Ascending aorta (tissue), 2 donors: ENCODE measurements at regions not wholly inside any gene's neighbourhood (a gene's known extent, or its start where the extent isn't known, plus 50 kb on each side); places are given as distances from the start of the nearest gene placed in this dataset.

Experiments
- DNase-seq, 2 donors: peaks; one replicate each; pipeline ENCODE4 v3.0.0-alpha.2; 2019; ENCODE audit warnings: low spot score in 2 of 2
- H3K27ac ChIP-seq, 2 donors: fragments of 200-600 bp; sonication (generic); one replicate each; pipeline ENCODE4 v1.5.1; 2016 to 2017; ENCODE audit warnings: mild to moderate bottlenecking in 1 of 2
- H3K27me3 ChIP-seq: fragments of 200-600 bp; sonication (generic); one replicate; pipeline ENCODE4 v1.5.1; 2017
- H3K36me3 ChIP-seq, 2 donors: fragments of 200-600 bp; sonication (generic); one replicate each; pipeline ENCODE4 v1.5.1; 2016
- H3K4me1 ChIP-seq, 2 donors: fragments of 200-600 bp; sonication (generic); one replicate each; pipeline ENCODE4 v1.5.1; 2016 to 2017; ENCODE audit warnings: mild to moderate bottlenecking in 1 of 2
- H3K4me3 ChIP-seq, 2 donors: fragments of 200-600 bp; sonication (generic); one replicate each; pipeline ENCODE4 v1.5.1; 2016 to 2017; ENCODE audit warnings: mild to moderate bottlenecking in 1 of 2
- H3K9me3 ChIP-seq, 2 donors: fragments of 200-600 bp; sonication (generic); one replicate each; pipeline ENCODE4 v1.5.1; 2016
- intact Hi-C: fragments of 100-400 bp; cut with DNase I; formaldehyde crosslinking; loops from one replicate; pipeline ENCODE4 v1.15.1; 2023
- TF ChIP-seq, protein P1 (sequence below), 3 experiments: fragments of 200-600 bp in 2 of 3; fragments of 450-650 bp in 1 of 3; sonication (generic) in 2 of 3; IDR thresholded peaks; one replicate each; pipeline ENCODE4 v1.5.1; 2016 to 2019; ENCODE audit warnings: antibody characterized with exemption in 3 of 3, mild to moderate bottlenecking in 1 of 3, moderate library complexity in 1 of 3

DNA sequence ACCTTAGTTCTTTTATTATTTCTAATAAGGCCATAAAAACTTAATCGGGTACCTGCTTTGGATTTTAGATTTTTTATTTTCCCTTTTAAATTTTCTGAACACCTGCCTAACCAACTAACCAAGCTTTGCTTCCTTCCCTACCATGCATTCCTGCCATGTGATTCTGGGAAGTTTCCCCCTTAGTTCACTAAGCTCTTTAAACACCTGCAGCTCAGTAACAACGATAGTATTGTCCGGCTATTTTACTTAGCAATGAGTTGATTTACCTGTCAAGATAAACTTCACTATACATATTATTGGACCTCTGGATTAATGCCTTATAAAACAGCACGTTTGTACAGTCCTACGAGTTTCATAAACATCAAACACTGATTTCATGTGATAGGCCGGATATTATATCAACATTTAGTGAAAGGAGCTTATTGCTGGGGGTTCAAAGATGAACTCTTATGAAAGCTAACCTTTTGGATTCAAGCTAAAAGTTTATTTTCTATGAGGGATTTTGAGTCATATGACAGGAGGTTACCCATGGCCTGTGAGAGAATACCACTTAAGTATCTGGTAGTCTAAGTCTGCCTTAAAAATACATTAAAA, 81.0 kb upstream of the STARD13 start:
- TF ChIP-seq, protein P1, sequence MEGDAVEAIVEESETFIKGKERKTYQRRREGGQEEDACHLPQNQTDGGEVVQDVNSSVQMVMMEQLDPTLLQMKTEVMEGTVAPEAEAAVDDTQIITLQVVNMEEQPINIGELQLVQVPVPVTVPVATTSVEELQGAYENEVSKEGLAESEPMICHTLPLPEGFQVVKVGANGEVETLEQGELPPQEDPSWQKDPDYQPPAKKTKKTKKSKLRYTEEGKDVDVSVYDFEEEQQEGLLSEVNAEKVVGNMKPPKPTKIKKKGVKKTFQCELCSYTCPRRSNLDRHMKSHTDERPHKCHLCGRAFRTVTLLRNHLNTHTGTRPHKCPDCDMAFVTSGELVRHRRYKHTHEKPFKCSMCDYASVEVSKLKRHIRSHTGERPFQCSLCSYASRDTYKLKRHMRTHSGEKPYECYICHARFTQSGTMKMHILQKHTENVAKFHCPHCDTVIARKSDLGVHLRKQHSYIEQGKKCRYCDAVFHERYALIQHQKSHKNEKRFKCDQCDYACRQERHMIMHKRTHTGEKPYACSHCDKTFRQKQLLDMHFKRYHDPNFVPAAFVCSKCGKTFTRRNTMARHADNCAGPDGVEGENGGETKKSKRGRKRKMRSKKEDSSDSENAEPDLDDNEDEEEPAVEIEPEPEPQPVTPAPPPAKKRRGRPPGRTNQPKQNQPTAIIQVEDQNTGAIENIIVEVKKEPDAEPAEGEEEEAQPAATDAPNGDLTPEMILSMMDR (IDR thresholded peaks at IDR 0.05), result no peak
- Histone ChIP-seq H3K36me3 (no peaks in the 10 kb centered on the region), H3K27me3 (no peaks in the 10 kb centered on the region), H3K4me1 (no peaks in the 10 kb centered on the region), H3K4me3 (no peak overlapping the region), H3K27ac (no peak overlapping the region), H3K9me3 (no peaks in the 10 kb centered on the region)
- intact Hi-C loops, result no loop called here
- DNase-seq, result no peak

DNA sequence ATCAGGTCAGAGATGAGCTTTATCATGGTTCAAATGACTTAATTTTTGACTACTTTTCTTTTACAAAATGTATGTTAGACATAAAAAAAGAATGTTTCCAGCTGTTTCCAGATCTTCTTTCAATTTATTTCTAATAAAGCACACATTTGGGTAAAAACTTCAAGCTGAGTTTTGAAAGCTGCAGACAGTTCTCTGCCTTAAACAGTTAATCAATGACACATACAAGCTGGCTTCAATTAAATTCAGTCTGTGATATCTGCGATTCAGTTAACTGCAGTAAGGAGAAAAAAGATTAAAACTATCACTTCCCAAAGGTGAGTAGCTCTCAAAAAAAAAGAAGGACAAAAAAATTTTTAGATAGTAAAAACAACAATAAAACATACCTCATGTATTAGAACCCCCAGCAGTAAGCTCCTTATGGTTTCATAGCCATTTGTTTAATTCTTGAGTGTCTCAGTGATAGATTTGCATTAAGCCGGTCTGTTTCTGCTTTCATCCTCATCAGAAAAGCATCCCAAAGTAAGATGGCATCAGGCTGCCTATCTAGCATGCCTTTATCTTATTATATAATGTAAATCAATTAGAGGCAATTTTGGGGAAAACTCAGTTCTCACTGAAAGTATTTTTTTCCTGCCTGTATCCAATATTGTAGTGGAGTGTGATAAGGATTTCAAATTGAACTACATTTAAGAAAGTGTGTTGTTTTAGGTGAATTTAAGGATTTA, 81.8 kb upstream of the STARD13 start:
- Histone ChIP-seq H3K4me1 (no peaks in the 10 kb centered on the region), H3K27ac (no peak overlapping the region), H3K9me3 (no peaks in the 10 kb centered on the region), H3K36me3 (no peaks in the 10 kb centered on the region), H3K27me3 (no peaks in the 10 kb centered on the region), H3K4me3 (no peak overlapping the region)
- DNase-seq, result no peak
- intact Hi-C loops, result no loop called here
- TF ChIP-seq, protein P1 (IDR thresholded peaks at IDR 0.05), result no peak

DNA sequence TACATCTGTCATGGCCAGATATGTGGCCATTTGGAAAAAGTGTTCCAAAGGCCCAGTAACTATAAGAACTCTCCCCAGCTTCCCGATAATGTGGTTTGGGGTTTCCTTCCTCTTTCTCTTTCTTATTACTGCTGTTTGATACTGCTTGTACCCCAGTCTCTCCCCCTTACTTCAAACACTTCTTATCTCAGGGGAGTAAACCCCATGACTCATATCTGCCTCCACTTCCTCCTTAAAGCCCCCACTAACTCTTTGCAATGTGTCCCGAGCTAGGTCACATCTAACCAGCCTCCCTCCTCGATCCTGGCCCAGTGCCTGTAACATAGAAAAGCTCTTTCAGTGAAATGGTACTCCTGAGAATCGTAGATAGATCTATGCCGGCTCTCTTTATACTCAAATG, 82.4 kb upstream of the STARD13 start:
- TF ChIP-seq, protein P1 (IDR thresholded peaks at IDR 0.05), result no peak
- H3K9me3 ChIP-seq, result no peaks in the 10 kb centered on the region
- no peaks in the 10 kb centered on the region for H3K4me1 ChIP-seq
- no peak overlapping the region for H3K4me3 ChIP-seq
- no peak overlapping the region for H3K27ac ChIP-seq
- intact Hi-C loops, result no loop called here
- no peaks in the 10 kb centered on the region for H3K36me3 ChIP-seq
- DNase-seq, result no peak
- no peaks in the 10 kb centered on the region for H3K27me3 ChIP-seq

DNA sequence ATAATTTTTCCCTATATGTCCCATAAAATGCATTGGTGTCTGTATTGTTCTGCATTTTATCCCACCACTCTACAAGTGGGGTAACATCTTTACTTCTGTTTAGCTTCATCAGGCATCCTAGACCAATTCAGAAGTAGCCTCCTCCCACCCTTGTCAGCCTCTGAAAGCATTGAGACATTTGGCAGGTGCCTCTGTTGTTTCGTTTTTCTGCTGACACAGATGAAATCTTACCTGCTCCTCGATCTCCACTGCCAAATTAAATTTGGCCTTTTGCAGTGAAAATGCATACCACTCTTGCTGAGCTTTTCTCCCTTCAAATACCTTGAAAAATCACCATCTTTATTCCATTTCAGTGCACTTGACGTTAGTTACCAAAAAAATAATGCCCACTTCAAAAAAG, 83.5 kb upstream of the STARD13 start:
- TF ChIP-seq, protein P1 (IDR thresholded peaks at IDR 0.05), result no peak
- DNase-seq, result no peak
- intact Hi-C loops, result no loop called here
- Histone ChIP-seq H3K27ac (no peak overlapping the region), H3K4me1 (no peaks in the 10 kb centered on the region), H3K36me3 (no peaks in the 10 kb centered on the region), H3K27me3 (no peaks in the 10 kb centered on the region), H3K4me3 (no peak overlapping the region), H3K9me3 (no peaks in the 10 kb centered on the region)

DNA sequence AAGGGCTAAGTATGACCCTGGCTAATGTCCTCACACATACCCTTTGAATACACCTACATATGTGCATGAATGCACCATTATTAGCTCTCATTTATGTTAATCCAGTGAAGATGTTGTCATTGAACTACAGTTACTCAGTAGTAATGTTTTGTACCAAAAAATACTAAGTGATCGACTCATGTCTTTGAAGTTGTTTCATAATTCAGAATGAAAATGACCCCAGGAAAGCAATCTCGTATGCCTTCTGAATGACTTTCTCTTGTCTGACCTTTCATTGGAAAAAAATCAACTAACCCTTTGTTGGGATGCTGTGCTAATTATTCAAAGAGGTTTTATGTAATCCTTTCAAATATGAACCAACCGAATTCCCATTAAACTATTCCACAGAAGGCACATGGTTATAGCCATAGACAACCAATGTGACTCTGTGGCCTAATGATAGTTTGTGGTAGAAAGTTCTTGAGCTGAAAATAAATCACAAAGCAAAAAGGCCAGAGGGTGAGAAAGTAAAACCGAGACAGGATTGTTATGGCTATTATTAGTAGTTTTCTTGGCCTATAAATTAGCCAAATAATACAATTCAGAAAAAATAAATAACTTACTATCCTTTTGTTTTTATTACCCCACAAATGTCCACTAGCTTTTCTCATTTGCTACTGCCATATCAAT, 86.8 kb upstream of the STARD13 start:
- H3K36me3 ChIP-seq, result no peaks in the 10 kb centered on the region
- intact Hi-C loops, result no loop called here
- H3K4me3 ChIP-seq, result no peak overlapping the region
- TF ChIP-seq, protein P1 (IDR thresholded peaks at IDR 0.05), result no peak
- no peak for DNase-seq
- no peaks in the 10 kb centered on the region for H3K4me1 ChIP-seq
- no peaks in the 10 kb centered on the region for H3K9me3 ChIP-seq
- H3K27me3 ChIP-seq, result no peaks in the 10 kb centered on the region
- peak overlapping the region; percentile 6 to 20 for H3K27ac ChIP-seq
